GM19452 (cell line): ENCODE measurements at regions not wholly inside any gene's neighbourhood (a gene's known extent, or its start where the extent isn't known, plus 50 kb on each side); places are given as distances from the start of the nearest gene placed in this dataset.

Experiments used
- ATAC-seq: cut with Tn5 transposase; IDR thresholded peaks from one replicate; pipeline ENCODE4 v1.9.1; 2021; ENCODE audit not compliant: unreplicated experiment

GRCh38 chr1:37127254-37127748 is 93.0 kb upstream of the GRIK3 start:
- ATAC-seq, result no peak

GRCh38 chr1:37128091-37128490 is 93.8 kb upstream of the GRIK3 start:
- no peak for ATAC-seq

- no peak for ATAC-seq
Observed at GRCh38 chr1:37130221-37130948, 96.1 kb upstream of the GRIK3 start.

GRCh38 chr1:37131281-37131680 is 97.0 kb upstream of the GRIK3 start:
- no peak for ATAC-seq

GRCh38 chr1:37133276-37134145 is 99.2 kb upstream of the GRIK3 start:
- ATAC-seq, result no peak

- no peak for ATAC-seq
Observed at GRCh38 chr1:37134599-37134998, 100.3 kb upstream of the GRIK3 start.

GRCh38 chr1:37135032-37135431 is 100.7 kb upstream of the GRIK3 start:
- ATAC-seq, result no peak

GRCh38 chr1:37137014-37137413 is 102.7 kb upstream of the GRIK3 start:
- ATAC-seq, result no peak

GRCh38 chr1:37137601-37138000 is 103.3 kb upstream of the GRIK3 start:
- no peak for ATAC-seq

- ATAC-seq, result no peak
Observed at GRCh38 chr1:37143800-37144199, 109.5 kb upstream of the GRIK3 start.

GRCh38 chr1:37146071-37146470 is 111.8 kb upstream of the GRIK3 start:
- no peak for ATAC-seq

GRCh38 chr1:37147392-37147831 is 113.1 kb upstream of the GRIK3 start:
- no peak for ATAC-seq

- no peak for ATAC-seq
Observed at GRCh38 chr1:37147906-37148305, 113.6 kb upstream of the GRIK3 start.

GRCh38 chr1:37148663-37149062 is 114.3 kb upstream of the GRIK3 start:
- no peak for ATAC-seq

- no peak for ATAC-seq
Observed at GRCh38 chr1:37149296-37149695, 115.0 kb upstream of the GRIK3 start.

- ATAC-seq, result no peak
Observed at GRCh38 chr1:37150986-37151385, 116.7 kb upstream of the GRIK3 start.

GRCh38 chr1:37151789-37152188 is 117.5 kb upstream of the GRIK3 start:
- ATAC-seq, result no peak

- no peak for ATAC-seq
Observed at GRCh38 chr1:37152491-37152890, 118.2 kb upstream of the GRIK3 start.

GRCh38 chr1:37153116-37154100 is 119.1 kb upstream of the GRIK3 start:
- no peak for ATAC-seq

GRCh38 chr1:37156646-37157045 is 122.3 kb upstream of the GRIK3 start:
- no peak for ATAC-seq

GRCh38 chr1:37157634-37158033 is 123.3 kb upstream of the GRIK3 start:
- ATAC-seq, result no peak
